Naive thymus-derived CD8-positive, alpha-beta T cell (primary cell): ENCODE measurements at regions not wholly inside any gene's neighbourhood (a gene's known extent, or its start where the extent isn't known, plus 50 kb on each side); places are given as distances from the start of the nearest gene placed in this dataset.

ENCODE experiments used
- ATAC-seq, 2 donors: fragments of 150-1000 bp; cut with Tn5 transposase in 1 of 2; sonication (Bioruptor Pico), chemical (Tn5 transposase) in 1 of 2; 1 replicate in 1 of 2; 2 replicates in 1 of 2; pipeline ENCODE4 v1.10.0; 2021; ENCODE audit warnings: mild to moderate bottlenecking in 2 of 2, moderate library complexity in 2 of 2
- POLR2A ChIA-PET: fragments of 350-600 bp; sonication (Branson Sonifier 250); formaldehyde crosslinking; loops from one replicate; lab custom pipeline; 2021; ENCODE audit warnings: antibody characterized with exemption; lab: Charles Lee
- DNase-seq, 10 donors: peaks; one replicate each; pipeline versions ENCODE4 v3.0.0 to v3.0.0-alpha.2; 2020 to 2022
- H3K27ac Mint-ChIP-seq, 10 donors: one replicate each; pipeline ENCODE4 v1.8.0; 2020 to 2022; ENCODE audit warnings: mild to moderate bottlenecking in 10 of 10, mixed read lengths in 10 of 10, moderate library complexity in 4 of 10, inconsistent platforms in 1 of 10
- H3K27me3 Mint-ChIP-seq, 5 donors: one replicate each; pipeline ENCODE4 v1.8.0; 2021 to 2022; ENCODE audit warnings: mixed read lengths in 5 of 5
- H3K36me3 Mint-ChIP-seq, 3 donors: one replicate each; pipeline ENCODE4 v1.8.0; 2020 to 2022; ENCODE audit warnings: mixed read lengths in 3 of 3, mild to moderate bottlenecking in 2 of 3, inconsistent platforms in 1 of 3
- H3K4me1 Mint-ChIP-seq, 4 donors: one replicate each; pipeline ENCODE4 v1.8.0; 2021 to 2022; ENCODE audit warnings: mixed read lengths in 4 of 4
- H3K4me3 Mint-ChIP-seq, 10 donors: one replicate each; pipeline ENCODE4 v1.8.0; 2020 to 2022; ENCODE audit warnings: mild to moderate bottlenecking in 10 of 10, mixed read lengths in 10 of 10, moderate library complexity in 6 of 10, inconsistent platforms in 1 of 10
- H3K9me3 Mint-ChIP-seq, 9 donors: one replicate each; pipeline ENCODE4 v1.8.0; 2020 to 2022; ENCODE audit warnings: mixed read lengths in 9 of 9, mild to moderate bottlenecking in 3 of 9, inconsistent platforms in 1 of 9, moderate library complexity in 1 of 9

DNA sequence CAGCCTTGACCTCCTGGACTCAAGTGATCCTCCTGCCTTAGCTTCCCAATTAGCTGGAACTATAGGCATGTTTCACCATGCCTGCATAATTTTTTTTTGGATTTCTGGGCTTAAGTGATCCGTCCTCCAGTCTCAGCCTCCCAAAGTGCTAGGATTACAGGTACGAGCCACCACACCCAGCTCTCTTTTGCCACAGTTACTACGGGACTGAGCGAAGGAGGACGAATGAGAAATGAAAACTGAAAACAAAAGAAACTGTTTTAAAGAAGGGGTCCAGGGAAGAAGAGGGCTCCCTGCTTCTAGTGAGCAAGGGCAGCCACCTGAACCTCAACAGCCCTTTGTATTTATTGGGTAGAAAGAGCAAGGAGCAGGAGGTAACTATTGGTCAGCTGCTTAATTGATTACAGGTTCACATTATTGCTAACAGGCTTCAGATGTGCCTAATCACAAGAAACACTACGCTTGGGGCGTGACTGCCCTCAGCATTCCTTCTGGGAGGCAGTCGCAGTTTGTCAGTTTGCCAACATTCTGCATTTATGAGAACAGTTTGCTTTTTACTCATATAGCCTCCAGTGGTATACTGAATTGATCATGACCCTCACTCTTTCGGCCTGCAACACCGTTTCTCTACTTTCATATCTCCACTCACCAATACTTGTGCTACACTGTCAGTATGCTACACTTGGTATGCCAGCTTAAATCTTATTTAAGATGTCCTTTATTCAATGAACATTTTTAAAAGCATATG is 676.8 kb downstream of the DNAJB9 start:
- H3K4me3 Mint-ChIP-seq = no peak overlapping the region
- no peaks in the 10 kb centered on the region for H3K27me3 Mint-ChIP-seq
- DNase-seq (no peak), ATAC-seq (no peak)
- H3K27ac Mint-ChIP-seq = no peak overlapping the region
- no peaks in the 10 kb centered on the region for H3K4me1 Mint-ChIP-seq
- POLR2A ChIA-PET = no interaction called here
- peaks cover 0 to 14% (median 1%) of the 10 kb centered on the region in 9 donors for H3K9me3 Mint-ChIP-seq
- peaks cover 0 to 4% (median 0%) of the 10 kb centered on the region in 3 donors for H3K36me3 Mint-ChIP-seq

DNA sequence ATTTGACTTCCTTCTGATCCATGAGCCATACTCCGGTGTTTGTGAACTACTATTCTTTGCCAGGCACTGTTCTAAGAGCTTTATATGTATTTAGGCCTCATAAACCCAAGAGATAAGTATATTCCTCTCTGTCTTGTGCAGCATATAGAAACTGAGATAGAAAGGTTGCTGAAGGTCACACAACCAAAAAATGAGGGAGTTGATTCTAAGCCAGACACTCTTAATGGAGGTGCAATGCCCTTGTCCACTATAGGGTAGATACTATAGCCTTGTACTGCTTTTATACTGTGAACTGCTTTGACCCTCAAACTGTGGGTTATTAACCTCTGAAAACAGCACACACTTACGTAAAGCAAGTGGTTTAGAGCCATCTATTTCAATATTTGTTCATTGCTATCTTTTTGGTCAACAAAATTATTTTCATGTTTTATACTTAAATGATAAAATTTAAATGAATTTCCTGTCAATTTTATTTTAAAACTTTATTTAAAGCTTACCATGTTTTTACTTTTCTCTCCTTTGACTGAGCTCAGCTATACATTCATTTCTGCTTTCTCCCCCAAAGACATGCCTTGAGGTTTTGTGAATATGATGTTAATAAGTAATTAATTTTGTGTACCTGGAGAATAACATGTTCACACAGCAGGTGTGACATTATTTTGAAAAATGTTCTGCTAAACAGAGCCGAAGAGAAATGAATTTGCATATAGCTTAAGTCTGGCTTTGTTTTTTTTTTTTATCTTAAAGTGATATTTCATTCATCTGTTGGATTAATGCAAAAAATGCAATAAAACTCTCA is 687.3 kb downstream of the DNAJB9 start:
- POLR2A ChIA-PET = no interaction called here
- ATAC-seq (no peak), DNase-seq (no peak)
- Mint-ChIP-seq H3K27me3 (no peaks in the 10 kb centered on the region), H3K4me1 (no peaks in the 10 kb centered on the region), H3K9me3 (peaks cover 0 to 4% (median 0%) of the 10 kb centered on the region in 9 donors), H3K36me3 (no peaks in the 10 kb centered on the region), H3K27ac (no peak overlapping the region), H3K4me3 (no peak overlapping the region)

DNA sequence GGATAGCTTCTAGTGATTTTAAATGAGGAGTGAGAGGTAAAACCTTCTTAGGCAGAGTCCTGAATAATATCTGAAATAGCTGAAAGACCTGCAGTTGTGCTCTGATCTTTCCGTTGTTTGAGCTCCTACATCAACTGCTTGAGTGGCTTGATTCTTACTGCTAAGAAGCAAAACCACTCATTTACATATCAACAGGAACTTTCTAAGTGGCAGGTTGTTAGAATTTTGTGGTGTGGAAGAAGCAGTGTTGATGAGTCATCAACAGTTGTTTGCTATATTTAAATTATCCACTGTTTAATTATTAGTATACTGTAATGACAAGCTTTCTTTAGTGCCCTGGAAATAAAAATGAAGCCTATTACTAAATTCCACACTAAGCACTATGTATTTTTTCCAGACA is 689.5 kb downstream of the DNAJB9 start:
- ATAC-seq (no peak), DNase-seq (no peak)
- peaks cover 0 to 8% (median 1%) of the 10 kb centered on the region in 9 donors for H3K9me3 Mint-ChIP-seq
- no peaks in the 10 kb centered on the region for H3K36me3 Mint-ChIP-seq
- H3K27me3 Mint-ChIP-seq = no peaks in the 10 kb centered on the region
- POLR2A ChIA-PET = no interaction called here
- no peak overlapping the region for H3K4me3 Mint-ChIP-seq
- H3K27ac Mint-ChIP-seq = no peak overlapping the region
- no peaks in the 10 kb centered on the region for H3K4me1 Mint-ChIP-seq

DNA sequence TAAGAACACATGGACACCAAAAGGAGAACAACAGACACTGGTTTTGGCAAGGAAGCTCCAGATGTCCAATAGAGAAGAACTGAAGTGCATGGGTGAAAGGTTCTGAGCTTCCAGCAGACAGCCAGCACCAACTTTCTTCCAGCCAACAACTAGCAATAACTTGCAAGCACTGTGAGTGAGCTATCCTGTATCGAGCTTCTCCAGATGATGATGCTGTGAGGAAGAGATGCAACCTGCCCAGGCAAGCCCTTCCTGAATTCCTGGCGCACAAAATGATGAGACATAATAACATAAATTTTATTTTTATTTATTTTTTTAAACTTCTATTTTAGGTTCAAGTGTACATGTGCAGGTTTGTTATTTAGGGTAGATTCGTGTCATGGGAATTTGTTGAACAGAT is 692.1 kb downstream of the DNAJB9 start:
- ATAC-seq (no peak), DNase-seq (no peak)
- no peaks in the 10 kb centered on the region for H3K36me3 Mint-ChIP-seq
- no peak overlapping the region for H3K4me3 Mint-ChIP-seq
- peaks cover 0 to 14% (median 1%) of the 10 kb centered on the region in 9 donors for H3K9me3 Mint-ChIP-seq
- no peaks in the 10 kb centered on the region for H3K4me1 Mint-ChIP-seq
- H3K27ac Mint-ChIP-seq = no peak overlapping the region
- H3K27me3 Mint-ChIP-seq = no peaks in the 10 kb centered on the region
- POLR2A ChIA-PET = no interaction called here

DNA sequence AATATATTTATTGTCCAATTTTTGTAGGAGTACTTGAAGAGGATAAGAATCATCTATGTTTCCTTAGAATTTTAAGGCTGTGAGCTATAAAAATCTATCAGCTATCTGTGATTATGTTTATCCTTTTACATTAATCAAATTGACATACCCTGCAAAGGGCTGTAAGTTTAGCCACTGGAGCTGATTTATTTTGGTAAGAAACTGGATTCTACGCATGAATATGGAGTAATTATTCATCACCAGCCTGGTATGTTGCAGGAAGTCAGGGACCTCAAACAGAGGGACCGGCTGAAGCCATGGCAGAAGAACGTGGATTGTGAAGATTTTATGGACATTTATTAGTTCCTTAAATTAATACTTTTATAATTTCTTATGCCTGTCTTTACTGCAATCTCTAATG is 696.9 kb downstream of the DNAJB9 start:
- H3K4me1 Mint-ChIP-seq = no peaks in the 10 kb centered on the region
- POLR2A ChIA-PET = no interaction called here
- no peak for DNase-seq
- H3K4me3 Mint-ChIP-seq = no peak overlapping the region
- no peak overlapping the region for H3K27ac Mint-ChIP-seq
- no peaks in the 10 kb centered on the region for H3K27me3 Mint-ChIP-seq
- peaks cover 3 to 25% (median 9%) of the 10 kb centered on the region in 9 donors for H3K9me3 Mint-ChIP-seq
- H3K36me3 Mint-ChIP-seq = no peaks in the 10 kb centered on the region
- ATAC-seq = no peak

DNA sequence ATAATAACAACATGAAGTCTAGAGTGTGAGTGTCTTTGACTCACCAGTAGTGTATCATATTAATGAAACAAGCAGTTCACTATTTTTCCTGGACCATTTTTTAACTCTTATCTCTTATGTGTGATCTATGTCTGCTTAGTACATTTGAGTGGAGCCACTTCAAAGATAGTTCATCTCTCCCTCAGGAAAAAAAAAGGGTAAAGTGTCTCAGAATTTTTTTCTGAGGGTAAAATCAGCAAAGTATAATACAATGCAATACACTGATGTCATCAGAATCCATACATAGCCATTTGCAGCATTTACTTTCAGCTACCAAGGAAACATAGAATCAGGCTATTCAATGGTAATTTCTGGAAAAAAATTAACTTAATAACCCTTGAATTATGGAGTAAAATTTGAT is 706.7 kb downstream of the DNAJB9 start:
- POLR2A ChIA-PET = no interaction called here
- no peaks in the 10 kb centered on the region for H3K4me1 Mint-ChIP-seq
- peaks cover 0 to 20% (median 4%) of the 10 kb centered on the region in 9 donors for H3K9me3 Mint-ChIP-seq
- no peaks in the 10 kb centered on the region for H3K36me3 Mint-ChIP-seq
- DNase-seq = no peak
- H3K4me3 Mint-ChIP-seq = no peak overlapping the region
- no peak overlapping the region for H3K27ac Mint-ChIP-seq
- no peak for ATAC-seq
- no peaks in the 10 kb centered on the region for H3K27me3 Mint-ChIP-seq

DNA sequence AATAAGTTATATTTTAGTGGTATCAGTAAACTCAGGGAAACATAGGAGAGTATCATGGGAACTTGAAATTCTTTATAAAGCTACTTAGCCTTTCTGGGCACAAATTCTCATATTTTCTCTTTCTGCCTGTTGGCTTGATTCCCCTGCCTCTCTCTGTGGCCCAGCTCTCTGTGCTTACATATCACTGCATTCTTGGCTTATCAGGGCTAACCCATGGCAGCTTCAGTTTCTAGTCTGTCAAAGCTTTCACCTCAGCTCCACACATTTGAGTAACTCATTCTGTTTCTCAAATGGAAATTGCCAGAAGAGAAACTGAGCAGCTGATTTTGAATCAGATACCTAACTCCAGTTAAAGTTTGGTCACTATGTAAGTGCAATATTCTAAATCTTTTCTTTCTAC is 713.1 kb downstream of the DNAJB9 start:
- H3K4me3 Mint-ChIP-seq = no peak overlapping the region
- DNase-seq (no peak), ATAC-seq (no peak)
- H3K4me1 Mint-ChIP-seq = no peaks in the 10 kb centered on the region
- POLR2A ChIA-PET = no interaction called here
- H3K27me3 Mint-ChIP-seq = no peaks in the 10 kb centered on the region
- no peak overlapping the region for H3K27ac Mint-ChIP-seq
- peaks cover 0 to 29% (median 8%) of the 10 kb centered on the region in 9 donors for H3K9me3 Mint-ChIP-seq
- peaks cover 0 to 5% (median 0%) of the 10 kb centered on the region in 3 donors for H3K36me3 Mint-ChIP-seq

DNA sequence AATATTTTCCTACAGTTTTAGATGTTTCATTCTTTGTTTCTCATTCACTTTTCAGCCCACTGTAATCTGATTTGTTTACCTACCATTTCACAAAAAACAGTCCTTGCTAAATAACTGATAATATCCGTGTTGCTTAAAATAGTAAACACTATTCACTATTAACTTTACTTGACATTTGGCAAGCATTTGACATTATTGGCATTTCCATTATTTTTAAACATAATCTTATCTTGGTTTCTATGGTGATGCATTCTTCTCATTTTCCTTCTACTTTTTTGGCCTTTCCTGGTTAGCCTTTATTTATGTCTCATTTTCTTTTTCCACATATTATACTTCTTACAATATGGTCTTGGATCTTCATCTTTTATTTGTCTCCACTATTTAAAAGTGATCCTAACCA is 715.3 kb downstream of the DNAJB9 start:
- H3K27me3 Mint-ChIP-seq = no peaks in the 10 kb centered on the region
- ATAC-seq (no peak), DNase-seq (no peak)
- peaks cover 0 to 31% (median 8%) of the 10 kb centered on the region in 9 donors for H3K9me3 Mint-ChIP-seq
- POLR2A ChIA-PET = no interaction called here
- H3K36me3 Mint-ChIP-seq = peaks cover 0 to 5% (median 0%) of the 10 kb centered on the region in 3 donors
- no peak overlapping the region for H3K4me3 Mint-ChIP-seq
- no peaks in the 10 kb centered on the region for H3K4me1 Mint-ChIP-seq
- no peak overlapping the region for H3K27ac Mint-ChIP-seq

DNA sequence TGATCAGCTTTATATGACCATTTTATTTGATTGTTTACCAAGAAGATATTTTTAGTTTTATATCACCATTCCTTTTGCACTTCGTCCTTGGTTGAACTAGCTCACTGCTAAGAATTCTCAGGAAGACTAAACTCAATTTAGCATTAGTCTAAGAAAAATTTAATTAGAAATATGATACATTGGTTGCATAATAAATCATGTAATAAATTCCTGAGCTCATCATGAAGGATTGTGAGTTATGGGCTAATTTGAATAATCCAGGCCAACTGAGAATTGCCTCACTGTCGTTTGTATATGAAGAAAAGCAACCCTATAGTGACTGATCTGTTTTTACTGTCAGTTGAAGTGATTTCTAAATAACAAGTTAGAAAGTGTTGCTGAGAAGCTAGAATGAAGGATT is 725.5 kb downstream of the DNAJB9 start:
- Mint-ChIP-seq H3K9me3 (peaks cover 0 to 12% (median 2%) of the 10 kb centered on the region in 9 donors), H3K36me3 (no peaks in the 10 kb centered on the region), H3K27ac (no peak overlapping the region), H3K4me3 (no peak overlapping the region), H3K27me3 (no peaks in the 10 kb centered on the region), H3K4me1 (no peaks in the 10 kb centered on the region)
- ATAC-seq (no peak), DNase-seq (no peak)
- POLR2A ChIA-PET = no interaction called here

DNA sequence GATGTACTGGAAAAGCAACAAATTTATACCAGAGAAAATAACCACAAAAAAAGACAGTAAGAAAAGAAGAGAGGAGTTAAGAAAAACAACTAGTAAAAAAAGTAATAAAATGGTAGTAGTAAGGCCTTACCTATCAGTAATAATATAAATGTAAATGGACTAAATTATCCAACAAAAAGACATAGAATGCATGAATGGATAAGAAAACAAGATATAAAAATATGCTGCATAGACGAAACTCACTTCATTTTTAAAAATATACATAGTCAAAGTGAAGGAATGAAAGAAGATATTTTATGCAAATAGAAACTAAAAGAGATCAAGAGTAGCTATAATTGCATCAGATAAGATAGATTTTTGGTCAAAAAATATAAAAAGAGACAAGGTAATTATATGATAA is 739.1 kb downstream of the DNAJB9 start:
- no peaks in the 10 kb centered on the region for H3K36me3 Mint-ChIP-seq
- no peak for ATAC-seq
- no peak overlapping the region for H3K4me3 Mint-ChIP-seq
- H3K27me3 Mint-ChIP-seq = no peaks in the 10 kb centered on the region
- peaks cover 2 to 49% (median 24%) of the 10 kb centered on the region in 9 donors for H3K9me3 Mint-ChIP-seq
- no peak for DNase-seq
- no peak overlapping the region for H3K27ac Mint-ChIP-seq
- H3K4me1 Mint-ChIP-seq = no peaks in the 10 kb centered on the region
- POLR2A ChIA-PET = no interaction called here

DNA sequence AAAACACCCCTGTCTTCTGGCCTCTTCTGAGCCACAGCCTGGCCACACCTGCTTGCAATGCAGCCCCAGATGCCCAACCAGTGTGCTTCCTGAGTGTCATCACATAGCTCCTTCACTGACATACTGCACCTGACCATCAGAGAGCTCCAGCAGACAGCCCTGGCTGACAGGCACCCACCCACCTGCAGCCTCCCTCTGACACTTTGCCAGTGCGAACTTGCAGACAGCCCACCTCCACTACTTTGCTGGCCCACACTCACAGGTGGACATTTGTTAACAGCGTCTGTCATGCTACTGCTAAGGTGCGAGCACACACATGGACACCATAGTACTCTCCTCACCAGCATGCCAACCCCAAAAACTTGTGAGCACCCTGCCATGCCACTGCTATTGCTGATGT is 740.1 kb downstream of the DNAJB9 start:
- no peaks in the 10 kb centered on the region for H3K27me3 Mint-ChIP-seq
- no peak for DNase-seq

DNA sequence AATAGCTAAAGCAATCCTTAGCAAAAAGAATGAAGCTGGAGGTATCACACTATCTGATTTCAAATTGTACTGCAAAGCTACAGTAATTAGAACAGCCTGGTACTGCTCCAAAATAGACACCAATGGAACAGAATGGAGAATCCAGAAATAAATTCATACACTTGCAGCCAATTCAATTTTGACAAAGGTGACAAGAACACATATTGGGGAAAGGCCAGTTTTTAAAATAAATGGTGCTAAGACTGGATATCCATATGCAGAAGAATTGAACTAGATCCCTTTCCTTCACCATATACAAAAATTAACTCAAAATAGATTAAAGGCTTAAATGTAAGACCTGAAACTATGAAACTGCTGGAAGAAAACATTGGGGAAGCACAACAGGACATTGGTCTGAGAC is 748.5 kb downstream of the DNAJB9 start:
- peaks cover 0 to 25% (median under 1%) of the 10 kb centered on the region in 9 donors for H3K9me3 Mint-ChIP-seq
- ATAC-seq = no peak
- no peaks in the 10 kb centered on the region for H3K36me3 Mint-ChIP-seq
- DNase-seq = no peak
- POLR2A ChIA-PET = no interaction called here
- H3K4me3 Mint-ChIP-seq = no peak overlapping the region
- no peaks in the 10 kb centered on the region for H3K27me3 Mint-ChIP-seq
- no peaks in the 10 kb centered on the region for H3K4me1 Mint-ChIP-seq
- H3K27ac Mint-ChIP-seq = no peak overlapping the region

More for the DNA sequence above, 740.1 kb downstream of the DNAJB9 start:
- POLR2A ChIA-PET = no interaction called here
- Mint-ChIP-seq H3K36me3 (no peaks in the 10 kb centered on the region), H3K27ac (no peak overlapping the region), H3K9me3 (peaks cover 2 to 51% (median 22%) of the 10 kb centered on the region in 9 donors), H3K4me3 (no peak overlapping the region), H3K4me1 (no peaks in the 10 kb centered on the region)
- ATAC-seq = no peak

DNA sequence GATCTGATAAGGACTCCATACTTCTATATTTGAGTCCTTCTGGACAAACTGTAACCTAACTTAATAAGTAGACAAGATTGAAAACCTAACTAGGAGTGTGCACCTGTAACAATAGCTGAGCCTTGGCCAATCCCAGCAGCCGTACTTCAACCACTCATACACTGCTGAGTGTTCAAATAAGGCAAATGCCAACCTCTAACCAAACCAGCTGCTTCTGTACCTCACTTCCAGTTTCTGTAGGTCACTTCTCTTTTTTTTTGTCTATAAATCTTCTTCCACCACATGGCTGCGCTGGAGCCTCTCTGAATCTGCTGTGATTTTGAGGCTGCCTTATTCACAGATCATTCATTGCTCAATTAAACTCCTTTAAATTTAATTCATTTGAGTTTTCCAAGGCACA is 753.2 kb downstream of the DNAJB9 start:
- H3K36me3 Mint-ChIP-seq = no peaks in the 10 kb centered on the region
- no peak overlapping the region for H3K27ac Mint-ChIP-seq
- ATAC-seq = no peak
- no peak for DNase-seq
- H3K9me3 Mint-ChIP-seq = peaks cover 0 to 10% (median 0%) of the 10 kb centered on the region in 9 donors
- no peaks in the 10 kb centered on the region for H3K27me3 Mint-ChIP-seq
- H3K4me1 Mint-ChIP-seq = no peaks in the 10 kb centered on the region
- H3K4me3 Mint-ChIP-seq = no peak overlapping the region
- POLR2A ChIA-PET = no interaction called here
